Right atrium auricular region (tissue), 2 donors: ENCODE measurements at regions not wholly inside any gene's neighbourhood (a gene's known extent, or its start where the extent isn't known, plus 50 kb on each side); places are given as distances from the start of the nearest gene placed in this dataset.
"Not testable (repeated sequence)": the region's sequence is repeated elsewhere in the genome, so short reads cannot be mapped to it uniquely, and the experiment has no call there.

Experiments used
- DNase-seq: peaks from one replicate; pipeline ENCODE4 v3.0.0-alpha.2; 2019; ENCODE audit warnings: low spot score
- H3K27ac ChIP-seq, 2 donors: fragments of 200-600 bp; sonication (generic); 1 replicate in 1 of 2; 2 replicates in 1 of 2; pipeline ENCODE4 v1.5.1; 2016 to 2019
- H3K27me3 ChIP-seq, 2 donors: fragments of 200-600 bp; sonication (generic); one replicate each; pipeline versions ENCODE4 v1.5.1 to v1.6.0; 2017 to 2019
- H3K36me3 ChIP-seq: fragments of 200-600 bp; sonication (generic); one replicate; pipeline ENCODE4 v1.5.1; 2016
- H3K4me1 ChIP-seq, 2 donors: fragments of 200-600 bp; sonication (generic); one replicate each; pipeline versions ENCODE4 v1.5.1 to v1.6.0; 2017 to 2019
- H3K4me3 ChIP-seq, 2 donors: fragments of 200-600 bp; sonication (generic); 1 replicate in 1 of 2; 2 replicates in 1 of 2; pipeline ENCODE4 v1.5.1; 2017 to 2019; ENCODE audit warnings: mild to moderate bottlenecking in 1 of 2, moderate library complexity in 1 of 2
- H3K9me3 ChIP-seq, 2 donors: fragments of 200-600 bp; sonication (generic); one replicate each; pipeline ENCODE4 v1.5.1; 2019
- TF ChIP-seq, protein P1 (sequence below), 2 donors: fragments of 200-600 bp; sonication (generic); IDR thresholded peaks; one replicate each; pipeline ENCODE4 v1.5.1; 2019; ENCODE audit warnings: antibody characterized with exemption in 2 of 2

DNA sequence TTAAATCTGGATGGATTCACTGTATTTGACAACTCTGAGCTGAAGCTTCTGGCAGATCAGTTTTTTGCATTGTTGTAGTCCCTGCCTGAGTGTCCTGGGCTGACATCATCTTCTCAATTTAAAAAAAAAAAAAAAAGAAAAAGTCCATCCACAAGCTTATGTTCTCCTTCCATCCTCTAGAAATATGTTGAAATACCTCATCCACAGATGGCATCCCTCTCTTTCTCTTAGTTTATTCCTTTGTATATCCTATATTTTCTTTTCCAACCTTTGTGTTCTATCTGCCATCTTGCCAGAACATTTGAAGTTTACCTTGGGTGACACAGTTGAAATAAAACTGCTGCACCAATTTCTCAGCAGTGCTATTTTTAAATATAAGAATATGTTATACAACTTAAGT lies 184.4 kb upstream of the PKN2 start:
- Histone ChIP-seq H3K36me3 (no peaks in the 10 kb centered on the region), H3K4me1 (no peaks in the 10 kb centered on the region), H3K9me3 (no peaks in the 10 kb centered on the region), H3K27me3 (no peaks in the 10 kb centered on the region), H3K27ac (no peak overlapping the region), H3K4me3 (no peak overlapping the region)
- TF ChIP-seq, protein P1, sequence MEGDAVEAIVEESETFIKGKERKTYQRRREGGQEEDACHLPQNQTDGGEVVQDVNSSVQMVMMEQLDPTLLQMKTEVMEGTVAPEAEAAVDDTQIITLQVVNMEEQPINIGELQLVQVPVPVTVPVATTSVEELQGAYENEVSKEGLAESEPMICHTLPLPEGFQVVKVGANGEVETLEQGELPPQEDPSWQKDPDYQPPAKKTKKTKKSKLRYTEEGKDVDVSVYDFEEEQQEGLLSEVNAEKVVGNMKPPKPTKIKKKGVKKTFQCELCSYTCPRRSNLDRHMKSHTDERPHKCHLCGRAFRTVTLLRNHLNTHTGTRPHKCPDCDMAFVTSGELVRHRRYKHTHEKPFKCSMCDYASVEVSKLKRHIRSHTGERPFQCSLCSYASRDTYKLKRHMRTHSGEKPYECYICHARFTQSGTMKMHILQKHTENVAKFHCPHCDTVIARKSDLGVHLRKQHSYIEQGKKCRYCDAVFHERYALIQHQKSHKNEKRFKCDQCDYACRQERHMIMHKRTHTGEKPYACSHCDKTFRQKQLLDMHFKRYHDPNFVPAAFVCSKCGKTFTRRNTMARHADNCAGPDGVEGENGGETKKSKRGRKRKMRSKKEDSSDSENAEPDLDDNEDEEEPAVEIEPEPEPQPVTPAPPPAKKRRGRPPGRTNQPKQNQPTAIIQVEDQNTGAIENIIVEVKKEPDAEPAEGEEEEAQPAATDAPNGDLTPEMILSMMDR (IDR thresholded peaks at IDR 0.05): no peak
- DNase-seq: no peak

DNA sequence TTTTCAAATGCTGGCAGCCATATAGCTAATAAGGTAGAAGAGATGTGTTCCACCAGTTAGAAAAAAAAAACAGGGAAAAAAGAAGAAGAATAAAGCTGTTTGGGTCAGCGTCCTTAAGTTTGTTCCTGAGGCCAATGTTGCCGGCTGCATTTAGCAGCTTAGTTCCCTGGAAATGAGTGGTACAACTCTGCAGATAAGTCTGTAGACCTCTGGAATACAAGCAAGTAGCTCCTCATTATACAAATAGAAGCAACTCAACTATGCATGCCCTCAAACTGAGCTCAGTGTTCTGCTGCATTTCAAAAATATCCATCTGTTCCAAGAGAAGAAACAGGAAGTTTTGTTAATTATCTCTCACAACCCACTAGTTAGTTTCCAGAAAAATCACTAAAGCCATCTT lies 181.2 kb upstream of the PKN2 start:
- no peak for DNase-seq
- no peak overlapping the region for H3K27ac ChIP-seq
- H3K4me3 ChIP-seq: no peak overlapping the region
- H3K36me3 ChIP-seq: no peaks in the 10 kb centered on the region
- H3K27me3 ChIP-seq: no peaks in the 10 kb centered on the region
- TF ChIP-seq, protein P1 (IDR thresholded peaks at IDR 0.05): no peak
- H3K9me3 ChIP-seq: no peaks in the 10 kb centered on the region
- H3K4me1 ChIP-seq: no peaks in the 10 kb centered on the region

DNA sequence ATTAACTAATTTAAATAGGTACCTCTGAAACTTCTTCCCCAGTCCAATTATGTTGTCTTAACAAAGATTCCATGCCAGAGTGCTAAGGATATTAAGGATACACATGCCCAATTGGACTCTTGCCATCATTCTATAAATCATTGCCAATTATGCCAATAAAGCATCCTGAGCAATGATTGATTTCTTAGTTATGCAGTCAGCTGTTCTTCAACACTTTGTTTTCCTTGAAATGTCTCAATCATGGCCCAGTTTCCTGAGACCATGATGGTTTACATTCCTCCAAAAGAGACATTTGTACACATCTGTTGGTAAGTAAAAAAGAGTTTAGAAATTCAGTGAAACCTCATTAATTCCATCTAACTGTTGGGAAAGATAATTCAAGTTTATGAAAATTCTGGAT lies 180.4 kb upstream of the PKN2 start:
- no peaks in the 10 kb centered on the region for H3K36me3 ChIP-seq
- DNase-seq: no peak
- H3K4me3 ChIP-seq: no peak overlapping the region
- H3K4me1 ChIP-seq: no peaks in the 10 kb centered on the region
- no peaks in the 10 kb centered on the region for H3K27me3 ChIP-seq
- H3K9me3 ChIP-seq: no peaks in the 10 kb centered on the region
- H3K27ac ChIP-seq: no peak overlapping the region
- TF ChIP-seq, protein P1 (IDR thresholded peaks at IDR 0.05): no peak

DNA sequence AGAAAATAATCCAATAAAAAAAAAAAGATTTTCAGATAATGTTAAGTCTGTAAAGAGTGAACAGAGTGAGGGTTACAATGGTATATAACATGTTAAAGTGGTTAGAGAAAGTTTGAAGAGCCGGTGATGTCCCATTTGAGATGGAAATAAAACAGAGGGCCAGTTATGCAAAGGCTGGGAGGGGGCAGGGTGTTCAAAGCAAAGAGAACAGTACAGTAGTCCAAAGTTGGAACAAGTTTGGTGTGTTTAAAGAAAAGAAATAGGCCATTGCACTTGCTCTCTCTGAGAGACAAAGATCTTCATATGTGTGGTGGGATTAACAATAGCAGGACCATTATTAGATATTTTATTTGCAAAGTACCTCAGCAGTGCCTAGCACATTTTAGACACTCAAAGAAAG lies 179.5 kb upstream of the PKN2 start:
- Histone ChIP-seq H3K27me3 (no peaks in the 10 kb centered on the region), H3K4me3 (no peak overlapping the region), H3K27ac (no peak overlapping the region), H3K36me3 (no peaks in the 10 kb centered on the region), H3K4me1 (no peaks in the 10 kb centered on the region), H3K9me3 (no peaks in the 10 kb centered on the region)
- TF ChIP-seq, protein P1 (IDR thresholded peaks at IDR 0.05): no peak
- no peak for DNase-seq

DNA sequence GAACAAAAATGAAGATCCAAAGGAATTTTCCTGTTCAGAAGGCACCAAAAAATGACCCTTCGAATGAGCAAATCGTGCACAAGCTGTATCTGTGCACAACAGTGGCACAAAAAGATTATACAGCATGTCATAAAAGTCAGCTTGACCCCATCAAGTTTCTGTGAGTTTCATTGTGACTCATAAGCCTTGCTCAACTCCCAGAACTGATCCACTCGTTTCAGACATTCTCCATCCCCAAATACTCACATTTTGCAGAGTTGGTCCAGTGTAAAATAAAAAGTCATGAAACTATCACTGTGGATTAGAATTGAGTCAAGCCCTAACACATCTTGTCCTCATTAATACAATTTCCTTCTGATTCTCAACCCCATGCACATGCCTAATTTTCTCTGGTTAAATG lies 174.7 kb upstream of the PKN2 start:
- no peaks in the 10 kb centered on the region for H3K4me1 ChIP-seq
- no peaks in the 10 kb centered on the region for H3K9me3 ChIP-seq
- TF ChIP-seq, protein P1 (IDR thresholded peaks at IDR 0.05): no peak
- no peak for DNase-seq
- H3K4me3 ChIP-seq: no peak overlapping the region
- H3K27me3 ChIP-seq: no peaks in the 10 kb centered on the region
- no peaks in the 10 kb centered on the region for H3K36me3 ChIP-seq
- H3K27ac ChIP-seq: no peak overlapping the region

DNA sequence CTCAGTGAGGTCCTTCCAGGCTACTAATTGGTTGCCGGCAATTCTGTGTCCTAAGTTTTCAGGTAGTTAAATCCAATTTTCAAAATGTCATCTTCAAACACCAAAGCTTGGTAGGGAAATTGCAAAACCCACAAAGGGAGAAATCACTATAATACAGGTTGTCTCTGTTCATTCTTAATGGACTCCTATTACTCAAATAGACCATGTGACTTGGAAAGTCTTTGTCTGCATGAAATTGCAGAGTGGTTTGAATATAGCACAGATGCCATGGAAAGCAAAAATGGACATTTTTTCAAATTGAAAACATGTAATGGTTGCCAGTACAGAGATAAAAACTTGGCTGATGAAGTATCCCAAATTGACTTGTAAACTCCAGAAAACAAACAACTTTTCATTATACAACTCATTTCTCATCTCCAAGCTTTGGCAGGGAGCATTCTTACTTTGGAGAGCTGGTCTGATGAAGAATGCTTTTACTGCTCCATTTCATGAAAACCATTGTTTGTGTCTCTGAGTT lies 169.5 kb upstream of the PKN2 start:
- Histone ChIP-seq H3K36me3 (no peaks in the 10 kb centered on the region), H3K4me3 (no peak overlapping the region), H3K27me3 (no peaks in the 10 kb centered on the region), H3K9me3 (no peaks in the 10 kb centered on the region), H3K27ac (no peak overlapping the region), H3K4me1 (no peaks in the 10 kb centered on the region)
- DNase-seq: no peak
- TF ChIP-seq, protein P1 (IDR thresholded peaks at IDR 0.05): no peak

DNA sequence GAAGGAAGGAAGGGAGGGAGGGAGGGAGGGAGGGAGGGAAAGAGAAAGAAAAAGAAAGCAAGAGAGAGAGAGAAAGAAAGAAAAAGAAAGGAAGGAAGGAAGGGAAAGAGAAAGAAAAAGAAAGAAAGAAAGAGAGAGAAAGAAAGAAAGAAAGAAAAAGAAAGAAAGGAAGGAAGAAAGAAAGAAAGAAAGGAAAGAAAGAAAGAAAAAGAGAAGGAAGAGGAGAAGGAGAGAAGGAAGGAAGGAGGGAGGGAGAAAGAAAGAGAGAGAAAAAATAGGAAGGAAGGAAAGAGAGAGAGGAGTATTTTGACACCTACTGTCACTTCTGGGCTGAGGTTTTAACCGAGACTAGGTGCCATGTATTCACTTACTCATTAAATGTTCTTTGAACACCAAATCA lies 166.6 kb upstream of the PKN2 start:
- H3K27ac ChIP-seq, H3K36me3 ChIP-seq, H3K27me3 ChIP-seq, DNase-seq, H3K4me3 ChIP-seq, H3K4me1 ChIP-seq, H3K9me3 ChIP-seq: not testable (repeated sequence)
